KMS-11 (cell line): ENCODE measurements at regions not wholly inside any gene's neighbourhood (a gene's known extent, or its start where the extent isn't known, plus 50 kb on each side); places are given as distances from the start of the nearest gene placed in this dataset.

Experiments
- H2AFZ ChIP-seq: fragments of 200-600 bp; sonication (generic); 2 replicates; pipeline ENCODE4 v1.6.1; 2016; ENCODE audit warnings: antibody characterized with exemption, mixed run types, low read depth
- H3K27ac ChIP-seq: fragments of 200-600 bp; sonication (generic); 2 replicates; pipeline ENCODE4 v1.6.1; 2016; ENCODE audit warnings: mild to moderate bottlenecking, mixed run types
- H3K27me3 ChIP-seq: fragments of 200-600 bp; sonication (generic); 2 replicates; pipeline ENCODE4 v1.6.1; 2017; ENCODE audit warnings: mild to moderate bottlenecking, low read depth, mixed run types, moderate library complexity; ENCODE audit not compliant: insufficient read depth
- H3K36me3 ChIP-seq: fragments of 200-600 bp; sonication (generic); 2 replicates; pipeline ENCODE4 v1.6.1; 2017; ENCODE audit warnings: mild to moderate bottlenecking, mixed run types; ENCODE audit not compliant: insufficient read depth
- H3K4me1 ChIP-seq: fragments of 200-600 bp; sonication (generic); 2 replicates; pipeline ENCODE4 v1.6.1; 2016; ENCODE audit warnings: mild to moderate bottlenecking, low read depth, mixed run types; ENCODE audit not compliant: poor library complexity, severe bottlenecking
- H3K4me2 ChIP-seq: fragments of 200-600 bp; sonication (generic); 2 replicates; pipeline ENCODE4 v1.7.0; 2016; ENCODE audit warnings: mild to moderate bottlenecking, mixed run types
- H3K4me3 ChIP-seq: fragments of 200-600 bp; sonication (generic); IDR thresholded peaks from 2 replicates; pipeline ENCODE4 v1.6.1; 2017; ENCODE audit warnings: low read depth, low read length, mixed read lengths; ENCODE audit not compliant: insufficient read depth
- H3K79me2 ChIP-seq: fragments of 200-600 bp; sonication (generic); 2 replicates; pipeline ENCODE4 v1.6.1; 2016; ENCODE audit warnings: low read depth, mixed run types; ENCODE audit not compliant: insufficient read depth
- H3K9ac ChIP-seq: fragments of 200-600 bp; sonication (generic); 2 replicates; pipeline ENCODE4 v1.6.1; 2016; ENCODE audit warnings: mild to moderate bottlenecking, mixed run types
- H4K20me1 ChIP-seq: fragments of 200-600 bp; sonication (generic); 2 replicates; pipeline ENCODE4 v1.6.1; 2016; ENCODE audit warnings: mild to moderate bottlenecking, mixed run types; ENCODE audit not compliant: insufficient read depth
- CTCF ChIP-seq: fragments of 200-600 bp; sonication (generic); conservative IDR thresholded peaks from 2 replicates; pipeline ENCODE4 v1.6.1; 2017; ENCODE audit warnings: low read depth, mild to moderate bottlenecking, antibody characterized with exemption, low read length, moderate library complexity, mixed read lengths

GRCh38 chr21:41627428-41627827, 119.5 kb upstream of the TMPRSS2 start:
- H3K27ac ChIP-seq: no peak overlapping the region
- no peaks in the 10 kb centered on the region for H3K36me3 ChIP-seq
- no peak overlapping the region for H3K4me2 ChIP-seq
- no peak overlapping the region for H3K4me3 ChIP-seq
- no peak overlapping the region for H2AFZ ChIP-seq
- no peaks in the 10 kb centered on the region for H4K20me1 ChIP-seq
- no peaks in the 10 kb centered on the region for H3K79me2 ChIP-seq
- no peak for TF ChIP-seq CTCF
- peaks cover 10% of the 10 kb centered on the region; the same call in 1 of the 2 replicates for H3K27me3 ChIP-seq
- H3K4me1 ChIP-seq: no peaks in the 10 kb centered on the region
- no peak overlapping the region for H3K9ac ChIP-seq

- H4K20me1 ChIP-seq: no peaks in the 10 kb centered on the region
- H2AFZ ChIP-seq: no peak overlapping the region
- no peaks in the 10 kb centered on the region for H3K36me3 ChIP-seq
- no peaks in the 10 kb centered on the region for H3K79me2 ChIP-seq
- H3K4me2 ChIP-seq: no peak overlapping the region
- H3K4me3 ChIP-seq: no peak overlapping the region
- no peak for TF ChIP-seq CTCF
- H3K27ac ChIP-seq: no peak overlapping the region
- no peaks in the 10 kb centered on the region for H3K4me1 ChIP-seq
- no peak overlapping the region for H3K9ac ChIP-seq
- H3K27me3 ChIP-seq: peaks cover 22% of the 10 kb centered on the region; the same call in 1 of the 2 replicates
Measured at GRCh38 chr21:41626021-41626420, 118.1 kb upstream of the TMPRSS2 start.

GRCh38 chr21:41625428-41625827, 117.5 kb upstream of the TMPRSS2 start:
- Histone ChIP-seq H3K9ac (no peak overlapping the region), H3K4me2 (no peak overlapping the region), H2AFZ (no peak overlapping the region), H4K20me1 (no peaks in the 10 kb centered on the region), H3K27me3 (peaks cover 26% of the 10 kb centered on the region; the same call in 1 of the 2 replicates), H3K4me3 (no peak overlapping the region), H3K36me3 (no peaks in the 10 kb centered on the region), H3K4me1 (no peaks in the 10 kb centered on the region), H3K27ac (no peak overlapping the region), H3K79me2 (no peaks in the 10 kb centered on the region)
- no peak for TF ChIP-seq CTCF

- Histone ChIP-seq H3K4me2 (no peak overlapping the region), H3K9ac (no peak overlapping the region), H4K20me1 (no peaks in the 10 kb centered on the region), H3K4me3 (no peak overlapping the region), H3K36me3 (no peaks in the 10 kb centered on the region), H3K27me3 (peaks cover 26% of the 10 kb centered on the region; the same call in 1 of the 2 replicates), H3K27ac (no peak overlapping the region), H3K4me1 (no peaks in the 10 kb centered on the region), H3K79me2 (no peaks in the 10 kb centered on the region), H2AFZ (no peak overlapping the region)
- TF ChIP-seq CTCF: no peak
Measured at GRCh38 chr21:41624674-41625310, 116.8 kb upstream of the TMPRSS2 start.
